T-helper 1 cell treated with Interleukin-12 subunit alpha and Interleukin-12 subunit beta and Interleukin-4 antibody, amounts not matched to agents 30 μg/mL and 1 μg/mL, for 36 hours (primary cell): ENCODE measurements at regions not wholly inside any gene's neighbourhood (a gene's known extent, or its start where the extent isn't known, plus 50 kb on each side); places are given as distances from the start of the nearest gene placed in this dataset.
"Not testable (repeated sequence)": the region's sequence is repeated elsewhere in the genome, so short reads cannot be mapped to it uniquely, and the experiment has no call there.

Source experiments
- H3K27ac Mint-ChIP-seq: one replicate; pipeline ENCODE4 v1.8.0; 2021; ENCODE audit warnings: mild to moderate bottlenecking, mixed read lengths
- H3K27me3 Mint-ChIP-seq: one replicate; pipeline ENCODE4 v1.8.0; 2021; ENCODE audit warnings: low read depth, mixed read lengths
- H3K36me3 Mint-ChIP-seq: one replicate; pipeline ENCODE4 v1.8.0; 2021; ENCODE audit warnings: low read depth, mixed read lengths
- H3K4me1 Mint-ChIP-seq: one replicate; pipeline ENCODE4 v1.8.0; 2021; ENCODE audit warnings: low read depth, mixed read lengths
- H3K4me3 Mint-ChIP-seq: one replicate; pipeline ENCODE4 v1.8.0; 2021; ENCODE audit warnings: mild to moderate bottlenecking, moderate library complexity, mixed read lengths
- H3K9me3 Mint-ChIP-seq: one replicate; pipeline ENCODE4 v1.8.0; 2021; ENCODE audit warnings: mixed read lengths

GRCh38 chr21:28508126-28508525 is 484.6 kb downstream of the LTN1 start:
- Mint-ChIP-seq H3K4me3 (no peak overlapping the region), H3K9me3 (peaks cover 8% of the 10 kb centered on the region), H3K27ac (no peak overlapping the region), H3K27me3 (peaks cover 3% of the 10 kb centered on the region), H3K36me3 (no peaks in the 10 kb centered on the region), H3K4me1 (no peaks in the 10 kb centered on the region)

DNA sequence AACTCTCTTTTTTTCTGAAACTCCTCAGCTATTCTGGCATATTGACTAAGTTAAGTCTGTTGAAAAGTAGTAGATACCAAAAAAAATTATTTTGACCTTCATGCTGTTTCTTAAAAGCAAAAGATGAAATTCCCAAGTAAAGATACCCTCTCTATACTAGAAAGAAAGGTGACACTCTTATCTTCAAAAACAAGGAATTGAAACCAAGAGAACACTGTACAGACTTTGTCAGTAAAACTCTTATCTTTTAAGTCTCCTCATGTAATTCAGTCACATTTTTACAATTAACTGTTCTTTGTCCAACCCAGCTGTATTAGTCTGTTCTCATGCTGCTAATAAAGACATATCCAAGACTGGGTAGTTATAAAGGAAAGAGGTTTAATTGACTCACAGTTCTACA is 496.2 kb downstream of the LTN1 start:
- Mint-ChIP-seq H3K27me3 (no peaks in the 10 kb centered on the region), H3K36me3 (no peaks in the 10 kb centered on the region), H3K4me1 (no peaks in the 10 kb centered on the region), H3K4me3 (no peak overlapping the region), H3K27ac (no peak overlapping the region), H3K9me3 (no peaks in the 10 kb centered on the region)

GRCh38 chr21:28492127-28492526 is 500.6 kb downstream of the LTN1 start:
- H3K27me3 Mint-ChIP-seq: no peaks in the 10 kb centered on the region
- no peaks in the 10 kb centered on the region for H3K4me1 Mint-ChIP-seq
- no peaks in the 10 kb centered on the region for H3K36me3 Mint-ChIP-seq
- H3K27ac Mint-ChIP-seq: no peak overlapping the region
- no peaks in the 10 kb centered on the region for H3K9me3 Mint-ChIP-seq
- H3K4me3 Mint-ChIP-seq: no peak overlapping the region

GRCh38 chr21:28489821-28490350 is 502.8 kb downstream of the LTN1 start:
- H3K27me3 Mint-ChIP-seq: no peaks in the 10 kb centered on the region
- no peaks in the 10 kb centered on the region for H3K4me1 Mint-ChIP-seq
- no peaks in the 10 kb centered on the region for H3K9me3 Mint-ChIP-seq
- H3K27ac Mint-ChIP-seq: no peak overlapping the region
- no peak overlapping the region for H3K4me3 Mint-ChIP-seq
- no peaks in the 10 kb centered on the region for H3K36me3 Mint-ChIP-seq

- no peaks in the 10 kb centered on the region for H3K4me1 Mint-ChIP-seq
- H3K36me3 Mint-ChIP-seq: no peaks in the 10 kb centered on the region
- no peak overlapping the region for H3K4me3 Mint-ChIP-seq
- no peak overlapping the region for H3K27ac Mint-ChIP-seq
- H3K27me3 Mint-ChIP-seq: no peaks in the 10 kb centered on the region
- no peaks in the 10 kb centered on the region for H3K9me3 Mint-ChIP-seq
Measured at GRCh38 chr21:28489162-28489561, 503.5 kb downstream of the LTN1 start.

GRCh38 chr21:28487455-28488070 is 505.1 kb downstream of the LTN1 start:
- Mint-ChIP-seq H3K27me3 (no peaks in the 10 kb centered on the region), H3K4me1 (no peaks in the 10 kb centered on the region), H3K36me3 (no peaks in the 10 kb centered on the region), H3K27ac (no peak overlapping the region), H3K4me3 (no peak overlapping the region), H3K9me3 (no peaks in the 10 kb centered on the region)

DNA sequence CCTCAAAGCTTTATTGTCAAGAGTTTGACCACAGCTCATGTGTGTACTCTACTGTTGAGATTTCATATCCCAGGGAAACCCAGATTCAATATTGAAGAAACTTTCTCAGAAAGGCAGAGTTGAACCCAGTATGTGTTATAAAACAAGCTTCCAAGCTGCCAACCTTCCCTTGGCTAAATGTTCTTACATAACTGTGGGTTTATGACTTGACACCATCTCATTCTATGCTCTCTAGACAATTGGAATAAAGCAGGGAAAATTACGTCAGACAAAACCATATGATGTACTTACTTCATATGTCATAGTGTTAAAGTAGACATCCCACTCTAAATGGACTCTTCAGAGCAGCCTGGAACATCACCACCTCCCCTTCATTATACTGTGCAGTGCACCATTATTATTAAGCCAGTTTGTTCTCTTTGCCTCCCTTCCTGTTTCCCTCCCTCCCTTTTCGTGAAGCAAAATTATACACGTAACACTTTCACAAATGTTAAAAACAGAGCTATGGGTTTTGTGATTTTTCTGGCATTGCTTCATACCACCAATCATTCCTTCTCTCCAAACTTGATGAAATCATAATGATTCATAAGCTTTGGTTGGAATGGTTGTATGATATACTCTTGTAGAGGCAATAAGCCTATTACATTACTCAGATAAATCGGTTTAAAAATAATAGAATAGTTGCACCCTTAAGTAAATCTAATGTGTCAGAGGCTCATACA is 507.2 kb downstream of the LTN1 start:
- Mint-ChIP-seq H3K4me3 (no peak overlapping the region), H3K27me3 (no peaks in the 10 kb centered on the region), H3K27ac (no peak overlapping the region), H3K9me3 (no peaks in the 10 kb centered on the region), H3K36me3 (no peaks in the 10 kb centered on the region), H3K4me1 (no peaks in the 10 kb centered on the region)

DNA sequence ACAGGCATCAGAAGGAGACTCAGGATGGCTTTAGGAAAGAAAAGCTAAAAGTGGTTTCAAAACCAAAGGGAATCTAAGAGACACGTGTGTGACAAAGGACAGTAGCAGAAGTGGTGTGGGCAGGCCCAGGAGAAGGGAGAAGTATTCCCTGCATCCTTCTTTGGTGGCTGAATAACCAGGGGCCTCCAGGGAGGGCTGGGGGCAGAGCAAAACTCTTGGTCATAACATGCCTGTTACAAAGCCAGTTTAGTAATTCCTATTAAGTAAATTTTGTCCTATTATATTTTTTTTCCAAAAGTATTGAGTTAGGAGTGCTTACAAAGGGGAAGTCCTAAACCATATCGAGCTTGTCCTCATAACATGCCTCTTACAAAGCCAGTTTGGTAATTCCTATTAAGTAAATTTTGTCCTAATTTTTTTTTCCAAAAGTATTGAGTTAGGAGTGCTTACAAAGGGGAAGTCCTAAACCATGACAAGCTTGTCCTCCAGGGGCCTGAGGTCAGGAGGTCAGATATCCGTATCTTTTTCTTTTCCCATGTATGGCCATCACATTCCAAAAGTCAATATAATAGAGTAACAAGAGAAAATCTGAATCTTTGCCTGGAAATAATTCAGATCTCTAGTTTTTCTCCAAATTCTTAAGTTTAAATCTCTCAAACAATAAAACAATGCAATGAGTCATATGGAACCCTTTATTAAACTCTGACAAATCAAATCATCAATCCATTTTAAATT is 509.2 kb downstream of the LTN1 start:
- H3K27me3 Mint-ChIP-seq: no peaks in the 10 kb centered on the region
- H3K36me3 Mint-ChIP-seq: no peaks in the 10 kb centered on the region
- no peak overlapping the region for H3K27ac Mint-ChIP-seq
- no peaks in the 10 kb centered on the region for H3K9me3 Mint-ChIP-seq
- no peak overlapping the region for H3K4me3 Mint-ChIP-seq
- H3K4me1 Mint-ChIP-seq: no peaks in the 10 kb centered on the region

- H3K27me3 Mint-ChIP-seq: no peaks in the 10 kb centered on the region
- no peaks in the 10 kb centered on the region for H3K9me3 Mint-ChIP-seq
- no peak overlapping the region for H3K27ac Mint-ChIP-seq
- H3K4me1 Mint-ChIP-seq: no peaks in the 10 kb centered on the region
- no peak overlapping the region for H3K4me3 Mint-ChIP-seq
- H3K36me3 Mint-ChIP-seq: no peaks in the 10 kb centered on the region
Measured at GRCh38 chr21:28482657-28483056, 510.0 kb downstream of the LTN1 start.

GRCh38 chr21:28480470-28480869 is 512.2 kb downstream of the LTN1 start:
- no peak overlapping the region for H3K27ac Mint-ChIP-seq
- no peak overlapping the region for H3K4me3 Mint-ChIP-seq
- H3K9me3 Mint-ChIP-seq: no peaks in the 10 kb centered on the region
- H3K4me1 Mint-ChIP-seq: no peaks in the 10 kb centered on the region
- peaks cover 5% of the 10 kb centered on the region for H3K27me3 Mint-ChIP-seq
- H3K36me3 Mint-ChIP-seq: no peaks in the 10 kb centered on the region

DNA sequence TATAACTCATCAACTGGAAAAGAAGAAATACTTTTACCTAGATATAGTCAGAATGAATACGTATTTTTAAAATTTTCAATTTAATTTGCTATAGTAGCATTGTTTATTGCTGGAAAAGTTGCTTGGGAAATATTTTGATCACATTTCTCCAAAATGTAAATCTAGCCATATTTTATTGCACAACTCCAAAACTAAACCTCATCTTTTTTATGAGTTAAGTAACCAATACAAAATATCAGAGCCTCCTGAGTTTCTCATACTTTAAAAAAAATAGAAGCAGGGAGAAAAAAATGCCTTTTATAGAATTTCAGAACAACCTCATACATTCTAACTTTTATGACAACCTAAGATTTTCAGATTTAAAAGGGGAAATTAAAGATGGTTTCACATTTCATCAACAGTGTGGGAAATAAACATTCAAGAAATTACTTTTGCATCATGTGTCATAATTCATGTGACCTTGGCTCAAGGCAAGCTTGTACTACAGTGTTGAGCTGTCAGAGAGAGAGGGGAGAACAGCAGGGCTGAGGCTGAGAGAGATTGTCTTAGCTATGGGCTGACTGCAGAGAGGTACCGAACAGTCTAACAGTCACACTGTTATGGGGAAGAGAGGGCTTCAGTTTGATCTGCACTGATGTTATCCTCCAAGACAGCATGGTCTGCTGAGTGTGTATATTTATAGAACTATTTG is 519.0 kb downstream of the LTN1 start:
- Mint-ChIP-seq H3K27me3 (peaks cover 5% of the 10 kb centered on the region), H3K36me3 (no peaks in the 10 kb centered on the region), H3K9me3 (no peaks in the 10 kb centered on the region), H3K4me1 (no peaks in the 10 kb centered on the region), H3K27ac (no peak overlapping the region), H3K4me3 (no peak overlapping the region)

DNA sequence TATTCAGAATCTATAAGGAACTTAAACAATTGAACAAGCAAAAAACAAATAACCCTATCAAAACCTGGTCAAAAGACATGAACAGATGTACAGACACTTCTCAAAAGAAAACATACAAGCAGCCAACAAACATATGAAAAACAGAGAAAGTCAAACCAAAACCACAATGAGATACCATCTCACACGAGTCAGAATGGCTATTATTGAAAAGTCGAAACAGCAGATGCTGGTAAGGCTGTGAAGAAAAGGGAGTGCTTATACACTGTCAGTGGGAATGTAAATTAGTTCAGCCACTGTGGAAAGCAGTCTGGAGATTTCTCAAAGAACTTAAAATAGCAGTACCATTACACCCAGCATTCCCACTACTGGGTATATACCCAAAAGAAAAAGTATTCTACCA is 520.1 kb downstream of the LTN1 start:
- not testable (repeated sequence) for H3K27me3 Mint-ChIP-seq, H3K27ac Mint-ChIP-seq, H3K36me3 Mint-ChIP-seq, H3K4me1 Mint-ChIP-seq, H3K9me3 Mint-ChIP-seq, H3K4me3 Mint-ChIP-seq

GRCh38 chr21:28464988-28465387 is 527.7 kb downstream of the LTN1 start:
- Mint-ChIP-seq H3K9me3 (no peaks in the 10 kb centered on the region), H3K27me3 (no peaks in the 10 kb centered on the region), H3K4me3 (no peak overlapping the region), H3K36me3 (no peaks in the 10 kb centered on the region), H3K4me1 (no peaks in the 10 kb centered on the region), H3K27ac (no peak overlapping the region)

DNA sequence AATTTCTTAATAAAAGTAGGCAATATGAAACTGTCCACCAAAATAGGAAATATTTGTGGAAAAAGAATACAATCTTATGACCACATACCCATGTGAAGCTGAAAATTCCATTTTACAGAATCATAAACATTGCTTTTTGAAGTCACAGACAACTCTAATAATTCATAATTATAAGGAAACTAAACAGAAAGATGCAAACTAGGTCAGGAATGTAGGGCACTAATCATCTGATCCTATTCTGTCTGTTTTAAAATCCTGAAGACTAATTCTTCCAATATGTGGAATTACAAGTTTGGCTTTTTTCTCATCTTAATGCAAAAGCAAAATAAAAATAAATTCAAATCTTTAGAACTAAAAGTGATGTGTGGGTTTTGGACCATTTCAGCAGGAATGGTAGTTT is 528.6 kb downstream of the LTN1 start:
- H3K36me3 Mint-ChIP-seq: no peaks in the 10 kb centered on the region
- H3K27ac Mint-ChIP-seq: no peak overlapping the region
- no peaks in the 10 kb centered on the region for H3K27me3 Mint-ChIP-seq
- H3K4me3 Mint-ChIP-seq: no peak overlapping the region
- H3K4me1 Mint-ChIP-seq: no peaks in the 10 kb centered on the region
- no peaks in the 10 kb centered on the region for H3K9me3 Mint-ChIP-seq
